Neutrophil (primary cell): ENCODE measurements at regions not wholly inside any gene's neighbourhood (a gene's known extent, or its start where the extent isn't known, plus 50 kb on each side); places are given as distances from the start of the nearest gene placed in this dataset.

Experiments
- H3K27ac ChIP-seq: fragments of 200-600 bp; sonication (generic); 2 replicates; pipeline ENCODE4 v1.5.1; 2016; ENCODE audit warnings: mild to moderate bottlenecking, moderate library complexity
- H3K27me3 ChIP-seq: fragments of 200-600 bp; sonication (generic); 2 replicates; pipeline ENCODE4 v1.6.0; 2016; ENCODE audit warnings: mild to moderate bottlenecking
- H3K36me3 ChIP-seq: fragments of 200-600 bp; sonication (generic); 2 replicates; pipeline ENCODE4 v1.5.1; 2017
- H3K4me1 ChIP-seq, 2 experiments: fragments of 200-600 bp in 1 of 2; sonication (generic) in 1 of 2; 1 replicate in 1 of 2; 2 replicates in 1 of 2; pipeline versions ENCODE4 v1.5.1 to v1.6.1; 2013 to 2016; ENCODE audit warnings: low read depth in 1 of 2, low read length in 1 of 2, mild to moderate bottlenecking in 1 of 2, moderate library complexity in 1 of 2; ENCODE audit not compliant: control insufficient read depth in 1 of 2, insufficient read depth in 1 of 2
- H3K4me3 ChIP-seq, 2 experiments: fragments of 200-600 bp in 1 of 2; sonication (generic) in 1 of 2; 1 replicate in 1 of 2; 2 replicates in 1 of 2; pipeline ENCODE4 v1.5.1; 2013 to 2016; ENCODE audit warnings: low read depth in 1 of 2, low read length in 1 of 2, mild to moderate bottlenecking in 1 of 2, moderate library complexity in 1 of 2
- H3K9me3 ChIP-seq: fragments of 200-600 bp; sonication (generic); 2 replicates; pipeline ENCODE4 v1.5.1; 2016
- TF ChIP-seq, protein P1 (sequence below): fragments of 200-600 bp; sonication (generic); IDR thresholded peaks from 2 replicates; pipeline ENCODE4 v1.5.1; 2016; ENCODE audit warnings: antibody characterized with exemption

DNA sequence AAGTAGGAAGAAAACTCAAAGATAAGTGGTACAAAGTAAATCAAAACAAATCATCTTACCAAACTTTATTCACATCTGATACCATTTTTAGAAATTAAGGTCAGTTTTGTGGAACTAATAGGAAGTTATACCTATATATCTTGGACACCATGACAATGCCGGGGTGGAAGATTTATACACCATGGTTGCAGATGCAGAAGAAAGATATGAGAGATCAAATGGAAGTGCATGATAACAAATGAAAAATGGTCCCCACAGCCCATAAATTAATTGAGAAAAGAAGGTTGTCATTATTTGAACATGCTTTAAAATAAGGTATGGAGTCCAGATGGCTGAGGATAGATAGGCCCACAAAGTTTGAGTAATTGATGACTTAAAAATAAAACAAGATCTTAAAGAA is 276.8 kb downstream of the TSHZ3 start:
- no peak overlapping the region for H3K27ac ChIP-seq
- no peak overlapping the region for H3K4me3 ChIP-seq
- no peaks in the 10 kb centered on the region for H3K9me3 ChIP-seq
- H3K36me3 ChIP-seq: no peaks in the 10 kb centered on the region
- TF ChIP-seq, protein P1, sequence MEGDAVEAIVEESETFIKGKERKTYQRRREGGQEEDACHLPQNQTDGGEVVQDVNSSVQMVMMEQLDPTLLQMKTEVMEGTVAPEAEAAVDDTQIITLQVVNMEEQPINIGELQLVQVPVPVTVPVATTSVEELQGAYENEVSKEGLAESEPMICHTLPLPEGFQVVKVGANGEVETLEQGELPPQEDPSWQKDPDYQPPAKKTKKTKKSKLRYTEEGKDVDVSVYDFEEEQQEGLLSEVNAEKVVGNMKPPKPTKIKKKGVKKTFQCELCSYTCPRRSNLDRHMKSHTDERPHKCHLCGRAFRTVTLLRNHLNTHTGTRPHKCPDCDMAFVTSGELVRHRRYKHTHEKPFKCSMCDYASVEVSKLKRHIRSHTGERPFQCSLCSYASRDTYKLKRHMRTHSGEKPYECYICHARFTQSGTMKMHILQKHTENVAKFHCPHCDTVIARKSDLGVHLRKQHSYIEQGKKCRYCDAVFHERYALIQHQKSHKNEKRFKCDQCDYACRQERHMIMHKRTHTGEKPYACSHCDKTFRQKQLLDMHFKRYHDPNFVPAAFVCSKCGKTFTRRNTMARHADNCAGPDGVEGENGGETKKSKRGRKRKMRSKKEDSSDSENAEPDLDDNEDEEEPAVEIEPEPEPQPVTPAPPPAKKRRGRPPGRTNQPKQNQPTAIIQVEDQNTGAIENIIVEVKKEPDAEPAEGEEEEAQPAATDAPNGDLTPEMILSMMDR: no peak
- H3K27me3 ChIP-seq: peaks cover 49% of the 10 kb centered on the region
- no peaks in the 10 kb centered on the region for H3K4me1 ChIP-seq

DNA sequence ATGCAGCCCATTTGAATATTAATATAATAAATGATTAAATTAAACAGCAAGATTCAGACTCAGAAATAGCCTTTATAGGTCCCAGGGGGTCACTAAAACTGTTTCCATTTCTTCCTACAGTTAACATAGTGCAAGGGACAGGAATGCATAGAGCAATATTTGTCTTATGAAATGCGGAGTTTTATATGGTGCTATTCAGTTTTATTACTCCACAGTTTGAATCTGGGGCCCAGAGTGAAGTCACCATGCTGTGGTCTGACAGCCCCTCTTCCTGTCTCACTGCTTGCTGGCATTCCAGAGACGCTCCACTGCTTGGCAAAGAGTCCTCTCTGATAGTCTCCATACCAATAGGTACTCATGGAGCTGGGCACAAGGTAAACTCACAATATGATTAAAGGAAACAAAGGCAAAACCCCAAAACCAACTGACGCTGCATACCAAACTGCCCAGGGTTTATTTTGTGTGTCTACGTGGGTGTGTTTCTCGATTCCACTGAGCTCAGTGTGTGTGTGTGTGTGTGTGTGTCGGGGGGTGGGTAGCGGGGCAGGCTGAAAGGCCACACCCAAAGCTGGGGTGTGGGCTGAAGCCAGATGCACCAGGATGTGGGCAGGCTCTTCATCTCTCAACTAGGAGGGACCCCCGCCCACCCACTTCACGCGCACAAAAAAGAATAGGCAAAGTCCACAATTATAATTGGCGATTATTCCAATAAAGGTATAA is 277.9 kb downstream of the TSHZ3 start:
- no peak overlapping the region for H3K4me3 ChIP-seq
- H3K27ac ChIP-seq: no peak overlapping the region
- peaks cover 49% of the 10 kb centered on the region for H3K27me3 ChIP-seq
- no peaks in the 10 kb centered on the region for H3K9me3 ChIP-seq
- no peaks in the 10 kb centered on the region for H3K4me1 ChIP-seq
- no peaks in the 10 kb centered on the region for H3K36me3 ChIP-seq
- TF ChIP-seq, protein P1: no peak

DNA sequence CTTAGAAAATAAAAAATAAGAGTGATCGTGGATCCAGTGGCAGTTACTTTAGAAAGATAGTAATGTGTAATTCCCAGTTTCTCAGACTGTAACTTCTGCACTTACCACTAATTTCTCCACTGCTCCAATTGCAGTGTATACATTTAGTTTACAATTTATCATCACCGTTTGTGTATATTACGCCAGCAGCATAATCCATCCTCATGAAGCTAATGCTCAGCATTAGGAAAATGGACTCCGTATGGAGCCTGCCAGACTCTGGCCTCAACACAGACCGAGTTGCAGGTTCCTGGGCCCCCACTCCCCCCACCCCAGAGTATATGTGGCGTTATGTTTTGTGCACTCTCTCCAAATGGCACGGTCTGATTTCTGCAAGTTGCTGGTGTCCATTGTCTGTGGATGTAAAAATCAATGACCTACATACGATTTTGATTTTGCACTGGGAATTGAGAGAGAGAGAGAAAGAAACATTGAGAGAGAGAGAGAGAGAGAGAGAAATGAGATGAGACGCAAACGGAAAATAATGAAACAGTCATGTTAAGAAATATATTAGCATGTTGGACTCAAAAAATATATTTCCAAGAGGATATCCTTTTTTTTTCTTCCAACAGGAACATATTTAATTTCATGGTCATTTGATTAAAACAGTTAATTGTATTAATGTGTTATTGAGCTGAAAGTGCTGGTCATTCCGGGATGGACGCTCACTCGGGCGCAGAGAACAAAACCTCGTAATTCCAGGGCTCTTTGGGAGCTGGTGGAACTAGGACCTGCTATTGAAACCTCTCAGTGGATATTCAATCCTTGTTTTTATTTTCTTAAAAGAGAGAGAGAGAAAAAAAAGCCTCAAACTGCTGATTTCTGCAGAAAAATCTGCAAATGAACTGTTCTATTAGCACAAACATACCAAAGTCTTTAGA is 278.8 kb downstream of the TSHZ3 start:
- no peaks in the 10 kb centered on the region for H3K36me3 ChIP-seq
- no peak overlapping the region for H3K4me3 ChIP-seq
- H3K27me3 ChIP-seq: peaks cover 49% of the 10 kb centered on the region
- TF ChIP-seq, protein P1: no peak
- no peaks in the 10 kb centered on the region for H3K4me1 ChIP-seq
- H3K27ac ChIP-seq: no peak overlapping the region
- no peaks in the 10 kb centered on the region for H3K9me3 ChIP-seq

DNA sequence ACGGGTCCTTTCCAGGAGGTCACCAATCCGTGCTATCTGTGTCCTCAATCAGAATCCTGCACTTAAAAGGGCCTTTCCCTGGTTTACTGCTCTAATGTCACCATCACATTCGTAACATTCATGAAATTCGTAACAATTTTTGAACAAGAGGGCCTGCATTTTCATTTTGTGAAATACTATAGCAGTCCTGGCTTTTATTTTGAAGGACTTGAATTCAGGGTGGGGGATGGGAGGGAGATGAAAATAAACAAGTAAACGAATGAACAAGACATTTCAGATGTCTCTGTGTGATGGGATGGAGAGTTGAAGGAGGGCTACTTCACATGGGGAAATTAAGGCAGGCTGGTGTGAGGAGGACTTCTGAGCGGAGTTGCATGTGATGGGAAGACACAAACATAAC is 281.0 kb downstream of the TSHZ3 start:
- H3K36me3 ChIP-seq: no peaks in the 10 kb centered on the region

GRCh38 chr19:31066385-31066784 is 282.9 kb downstream of the TSHZ3 start:
- TF ChIP-seq, protein P1: no peak
- Histone ChIP-seq H3K27me3 (peaks cover 8% of the 10 kb centered on the region), H3K9me3 (no peaks in the 10 kb centered on the region), H3K4me3 (no peak overlapping the region), H3K36me3 (no peaks in the 10 kb centered on the region), H3K27ac (no peak overlapping the region), H3K4me1 (no peaks in the 10 kb centered on the region)

More for the DNA sequence above, 281.0 kb downstream of the TSHZ3 start:
- peaks cover 27% of the 10 kb centered on the region for H3K27me3 ChIP-seq
- TF ChIP-seq, protein P1: no peak
- no peaks in the 10 kb centered on the region for H3K4me1 ChIP-seq
- no peak overlapping the region for H3K27ac ChIP-seq
- H3K9me3 ChIP-seq: no peaks in the 10 kb centered on the region
- no peak overlapping the region for H3K4me3 ChIP-seq
